HFFc6 (cell line): ENCODE measurements at regions not wholly inside any gene's neighbourhood (a gene's known extent, or its start where the extent isn't known, plus 50 kb on each side); places are given as distances from the start of the nearest gene placed in this dataset.
A peak's percentile ranks its signal among the peaks of the same experiment; 100 is the strongest.

Experiments
- DNase-seq: peaks from one replicate; pipeline ENCODE4 v3.0.0-alpha.2; 2018
- H3K27ac Mint-ChIP-seq: 2 replicates; pipeline ENCODE4 v1.8.0; 2020; ENCODE audit warnings: mild to moderate bottlenecking, mixed read lengths
- H3K27me3 Mint-ChIP-seq: 2 replicates; pipeline ENCODE4 v1.8.0; 2021; ENCODE audit warnings: mild to moderate bottlenecking, moderate library complexity, mixed read lengths; ENCODE audit not compliant: insufficient read depth
- H3K36me3 Mint-ChIP-seq: 2 replicates; pipeline ENCODE4 v1.8.0; 2021; ENCODE audit warnings: low read depth, mixed read lengths
- H3K4me1 Mint-ChIP-seq: 2 replicates; pipeline ENCODE4 v1.8.0; 2020; ENCODE audit warnings: low read depth, mixed read lengths
- H3K4me3 Mint-ChIP-seq: 2 replicates; pipeline ENCODE4 v1.8.0; 2020; ENCODE audit warnings: mild to moderate bottlenecking, moderate library complexity, mixed read lengths
- H3K9me3 Mint-ChIP-seq: 2 replicates; pipeline ENCODE4 v1.8.0; 2020; ENCODE audit warnings: mild to moderate bottlenecking, mixed read lengths
- CTCF ChIP-seq: fragments of 200-600 bp; sonication (generic); IDR thresholded peaks from 2 replicates; pipeline ENCODE4 v1.5.0; 2021; ENCODE audit warnings: antibody characterized with exemption, mild to moderate bottlenecking

- no peak overlapping the region for H3K4me3 Mint-ChIP-seq
- H3K27me3 Mint-ChIP-seq, result peaks cover 2% of the 10 kb centered on the region
- H3K36me3 Mint-ChIP-seq, result no peaks in the 10 kb centered on the region
- peaks cover 6% of the 10 kb centered on the region for H3K4me1 Mint-ChIP-seq
- no peak for DNase-seq
- no peaks in the 10 kb centered on the region for H3K9me3 Mint-ChIP-seq
- no peak overlapping the region for H3K27ac Mint-ChIP-seq
- TF ChIP-seq CTCF, result no peak
These were observed 96.2 kb upstream of the RBBP8 start for GRCh38 chr18:22836932-22837331.

- no peaks in the 10 kb centered on the region for H3K9me3 Mint-ChIP-seq
- TF ChIP-seq CTCF, result no peak
- no peak overlapping the region for H3K4me3 Mint-ChIP-seq
- H3K4me1 Mint-ChIP-seq, result peaks cover 9% of the 10 kb centered on the region
- no peak for DNase-seq
- no peaks in the 10 kb centered on the region for H3K36me3 Mint-ChIP-seq
- no peak overlapping the region for H3K27ac Mint-ChIP-seq
- peaks cover 2% of the 10 kb centered on the region for H3K27me3 Mint-ChIP-seq
These were observed 94.9 kb upstream of the RBBP8 start for GRCh38 chr18:22838221-22838620.

GRCh38 chr18:22838639-22839277 is 94.4 kb upstream of the RBBP8 start:
- no peak for TF ChIP-seq CTCF
- no peak overlapping the region for H3K27ac Mint-ChIP-seq
- H3K4me1 Mint-ChIP-seq, result peaks cover 10% of the 10 kb centered on the region
- DNase-seq, result no peak
- no peaks in the 10 kb centered on the region for H3K9me3 Mint-ChIP-seq
- no peak overlapping the region for H3K4me3 Mint-ChIP-seq
- H3K36me3 Mint-ChIP-seq, result no peaks in the 10 kb centered on the region
- H3K27me3 Mint-ChIP-seq, result peaks cover 5% of the 10 kb centered on the region

GRCh38 chr18:22839340-22839821 is 93.7 kb upstream of the RBBP8 start:
- Mint-ChIP-seq H3K4me3 (no peak overlapping the region), H3K36me3 (no peaks in the 10 kb centered on the region), H3K4me1 (peaks cover 16% of the 10 kb centered on the region), H3K27me3 (peaks cover 4% of the 10 kb centered on the region), H3K27ac (no peak overlapping the region), H3K9me3 (no peaks in the 10 kb centered on the region)
- no peak for DNase-seq
- TF ChIP-seq CTCF, result no peak

GRCh38 chr18:22840606-22841144 is 92.5 kb upstream of the RBBP8 start:
- peaks cover 2% of the 10 kb centered on the region; the same call in 1 of the 2 replicates for H3K27me3 Mint-ChIP-seq
- H3K4me3 Mint-ChIP-seq, result no peak overlapping the region
- no peaks in the 10 kb centered on the region for H3K36me3 Mint-ChIP-seq
- peak overlapping the region; percentile 68 for H3K27ac Mint-ChIP-seq
- H3K4me1 Mint-ChIP-seq, result peaks cover 21% of the 10 kb centered on the region
- no peak for TF ChIP-seq CTCF
- H3K9me3 Mint-ChIP-seq, result no peaks in the 10 kb centered on the region
- peak; percentile 43 for DNase-seq
